ENCODE measurements at regions not wholly inside any gene's neighbourhood (a gene's known extent, or its start where the extent isn't known, plus 50 kb on each side); places are given as distances from the start of the nearest gene placed in this dataset.

DNA sequence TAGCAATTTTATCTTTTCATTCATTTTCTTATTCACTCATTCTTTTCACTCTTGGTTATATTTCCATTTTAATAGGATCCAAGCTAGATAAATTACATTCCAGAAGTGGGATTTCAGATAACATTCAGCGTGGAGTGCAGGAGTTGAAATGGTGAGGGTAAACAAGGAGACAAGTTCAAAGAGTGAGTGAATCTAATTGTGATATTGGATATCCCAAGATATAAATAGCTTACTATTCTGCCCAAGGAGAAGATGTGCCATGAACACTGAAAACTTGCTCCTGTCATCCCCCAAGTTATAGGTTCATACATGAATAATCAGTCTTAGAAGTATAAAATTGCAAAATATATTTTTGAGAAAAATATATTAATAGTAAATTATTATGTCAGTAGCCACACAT, 459.3 kb downstream of the CETN3 start:
- TF ChIP-seq EGR1 (IDR thresholded peaks at IDR 0.05; ENCODE audit: borderline replicate concordance, low read depth, low read length) = no peak
- TF ChIP-seq, protein P1, sequence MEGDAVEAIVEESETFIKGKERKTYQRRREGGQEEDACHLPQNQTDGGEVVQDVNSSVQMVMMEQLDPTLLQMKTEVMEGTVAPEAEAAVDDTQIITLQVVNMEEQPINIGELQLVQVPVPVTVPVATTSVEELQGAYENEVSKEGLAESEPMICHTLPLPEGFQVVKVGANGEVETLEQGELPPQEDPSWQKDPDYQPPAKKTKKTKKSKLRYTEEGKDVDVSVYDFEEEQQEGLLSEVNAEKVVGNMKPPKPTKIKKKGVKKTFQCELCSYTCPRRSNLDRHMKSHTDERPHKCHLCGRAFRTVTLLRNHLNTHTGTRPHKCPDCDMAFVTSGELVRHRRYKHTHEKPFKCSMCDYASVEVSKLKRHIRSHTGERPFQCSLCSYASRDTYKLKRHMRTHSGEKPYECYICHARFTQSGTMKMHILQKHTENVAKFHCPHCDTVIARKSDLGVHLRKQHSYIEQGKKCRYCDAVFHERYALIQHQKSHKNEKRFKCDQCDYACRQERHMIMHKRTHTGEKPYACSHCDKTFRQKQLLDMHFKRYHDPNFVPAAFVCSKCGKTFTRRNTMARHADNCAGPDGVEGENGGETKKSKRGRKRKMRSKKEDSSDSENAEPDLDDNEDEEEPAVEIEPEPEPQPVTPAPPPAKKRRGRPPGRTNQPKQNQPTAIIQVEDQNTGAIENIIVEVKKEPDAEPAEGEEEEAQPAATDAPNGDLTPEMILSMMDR (IDR thresholded peaks at IDR 0.05; ENCODE audit: control extremely low read depth in 1 of 3, insufficient read depth in 1 of 3, low read depth in 1 of 3, low read length in 3 of 3) = no peak
